Stomach (tissue), 4 donors: ENCODE measurements at regions not wholly inside any gene's neighbourhood (a gene's known extent, or its start where the extent isn't known, plus 50 kb on each side); places are given as distances from the start of the nearest gene placed in this dataset.

ENCODE experiments used
- EP300 ChIP-seq: sonication (generic); formaldehyde crosslinking; IDR thresholded peaks from one replicate; pipeline ENCODE4 v1.6.1; 2017; ENCODE audit warnings: antibody characterized with exemption
- TF ChIP-seq, protein P1 (sequence below), 7 experiments: fragments of 450-650 bp in 4 of 7; fragments of 200-600 bp in 3 of 7; sonication (generic) in 3 of 7; IDR thresholded peaks; one replicate each; pipeline ENCODE4 v1.5.1; 2016 to 2019; ENCODE audit warnings: antibody characterized with exemption in 7 of 7, control low read depth in 2 of 7, mild to moderate bottlenecking in 1 of 7

DNA sequence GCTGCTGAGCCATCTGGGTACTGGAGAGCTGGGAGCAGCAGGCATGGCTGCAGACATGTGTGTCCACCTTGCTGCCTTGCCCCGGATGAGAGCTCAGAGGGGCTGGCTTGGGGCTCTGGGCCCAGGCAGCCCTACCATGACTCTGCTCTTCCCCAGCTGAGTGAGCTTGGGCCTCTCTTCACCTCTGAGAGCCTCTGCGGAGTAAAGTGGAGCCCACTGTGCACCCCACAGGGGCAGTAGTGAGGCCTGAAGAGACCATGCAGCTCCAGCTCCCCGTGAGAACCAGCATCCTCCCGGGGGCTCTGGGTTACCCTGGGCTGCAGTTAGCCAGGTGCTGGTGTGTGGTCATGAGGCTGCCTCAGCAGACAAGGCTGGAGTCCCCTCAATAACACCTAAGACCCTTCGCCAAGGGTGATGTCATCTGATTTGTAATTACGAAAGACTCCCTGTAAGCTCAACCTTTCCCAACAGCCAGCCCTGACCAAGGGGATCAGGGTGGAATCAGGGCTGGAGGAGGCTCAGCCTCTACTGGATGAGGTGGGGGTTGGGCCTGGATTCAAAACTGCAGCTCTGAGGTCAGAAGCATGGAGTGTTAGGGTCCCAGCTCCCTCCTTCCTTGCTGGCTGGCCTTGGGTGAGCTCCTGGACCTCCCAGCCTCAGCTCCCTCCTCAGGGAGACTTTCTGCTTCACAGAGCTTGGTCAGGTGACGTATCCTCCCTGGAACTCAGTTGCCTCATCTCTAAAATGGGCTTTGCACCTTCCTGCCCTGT, 308.0 kb downstream of the MATN1 start:
- TF ChIP-seq, protein P1, sequence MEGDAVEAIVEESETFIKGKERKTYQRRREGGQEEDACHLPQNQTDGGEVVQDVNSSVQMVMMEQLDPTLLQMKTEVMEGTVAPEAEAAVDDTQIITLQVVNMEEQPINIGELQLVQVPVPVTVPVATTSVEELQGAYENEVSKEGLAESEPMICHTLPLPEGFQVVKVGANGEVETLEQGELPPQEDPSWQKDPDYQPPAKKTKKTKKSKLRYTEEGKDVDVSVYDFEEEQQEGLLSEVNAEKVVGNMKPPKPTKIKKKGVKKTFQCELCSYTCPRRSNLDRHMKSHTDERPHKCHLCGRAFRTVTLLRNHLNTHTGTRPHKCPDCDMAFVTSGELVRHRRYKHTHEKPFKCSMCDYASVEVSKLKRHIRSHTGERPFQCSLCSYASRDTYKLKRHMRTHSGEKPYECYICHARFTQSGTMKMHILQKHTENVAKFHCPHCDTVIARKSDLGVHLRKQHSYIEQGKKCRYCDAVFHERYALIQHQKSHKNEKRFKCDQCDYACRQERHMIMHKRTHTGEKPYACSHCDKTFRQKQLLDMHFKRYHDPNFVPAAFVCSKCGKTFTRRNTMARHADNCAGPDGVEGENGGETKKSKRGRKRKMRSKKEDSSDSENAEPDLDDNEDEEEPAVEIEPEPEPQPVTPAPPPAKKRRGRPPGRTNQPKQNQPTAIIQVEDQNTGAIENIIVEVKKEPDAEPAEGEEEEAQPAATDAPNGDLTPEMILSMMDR (IDR thresholded peaks at IDR 0.05) = no peak
- TF ChIP-seq EP300 = no peak
